GM18508 (cell line): ENCODE measurements at regions not wholly inside any gene's neighbourhood (a gene's known extent, or its start where the extent isn't known, plus 50 kb on each side); places are given as distances from the start of the nearest gene placed in this dataset.
A peak's percentile ranks its signal among the peaks of the same experiment; 100 is the strongest.
"Not testable (repeated sequence)": the region's sequence is repeated elsewhere in the genome, so short reads cannot be mapped to it uniquely, and the experiment has no call there.

ENCODE experiments used
- ATAC-seq: cut with Tn5 transposase; IDR thresholded peaks from one replicate; pipeline ENCODE4 v1.9.1; 2021; ENCODE audit warnings: moderate number of reproducible peaks; ENCODE audit not compliant: insufficient read depth, unreplicated experiment

DNA sequence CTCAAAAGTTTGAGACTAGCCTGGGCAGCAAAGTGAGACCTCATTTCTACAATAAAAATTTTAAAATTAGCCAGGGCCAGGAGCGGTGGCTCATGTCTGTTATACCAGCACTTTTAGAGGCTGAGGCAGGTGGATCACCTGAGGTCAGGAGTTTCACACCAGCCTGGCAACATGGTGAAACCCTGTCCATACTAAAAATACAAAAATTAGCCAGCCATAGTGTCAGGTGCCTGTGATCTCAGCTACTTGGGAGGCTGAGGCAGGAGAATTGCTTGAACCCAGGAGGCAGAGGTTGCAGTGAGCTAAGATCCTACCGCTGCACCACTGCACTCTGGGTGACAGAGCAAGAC lies 85.1 kb upstream of the MAP4 start:
- not testable (repeated sequence) for ATAC-seq

DNA sequence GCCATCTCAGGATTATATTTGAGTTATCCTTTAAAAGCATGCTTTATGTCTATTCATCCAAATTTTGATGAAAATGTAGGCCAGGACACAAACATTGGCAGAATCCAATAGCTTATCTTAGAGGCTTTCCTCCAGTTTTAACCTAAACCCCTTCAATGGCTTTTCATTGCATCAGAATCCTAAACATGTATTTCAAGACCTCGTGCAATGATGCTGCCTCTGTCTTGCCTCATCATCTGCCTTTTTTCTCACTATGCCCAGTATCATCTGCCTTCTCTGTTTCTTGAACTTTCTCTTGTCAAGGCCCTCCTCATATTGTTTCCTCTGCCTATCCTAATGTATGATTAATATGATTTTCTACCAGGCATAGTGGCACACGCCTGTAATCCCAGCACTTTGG lies 76.1 kb upstream of the MAP4 start:
- ATAC-seq = no peak

DNA sequence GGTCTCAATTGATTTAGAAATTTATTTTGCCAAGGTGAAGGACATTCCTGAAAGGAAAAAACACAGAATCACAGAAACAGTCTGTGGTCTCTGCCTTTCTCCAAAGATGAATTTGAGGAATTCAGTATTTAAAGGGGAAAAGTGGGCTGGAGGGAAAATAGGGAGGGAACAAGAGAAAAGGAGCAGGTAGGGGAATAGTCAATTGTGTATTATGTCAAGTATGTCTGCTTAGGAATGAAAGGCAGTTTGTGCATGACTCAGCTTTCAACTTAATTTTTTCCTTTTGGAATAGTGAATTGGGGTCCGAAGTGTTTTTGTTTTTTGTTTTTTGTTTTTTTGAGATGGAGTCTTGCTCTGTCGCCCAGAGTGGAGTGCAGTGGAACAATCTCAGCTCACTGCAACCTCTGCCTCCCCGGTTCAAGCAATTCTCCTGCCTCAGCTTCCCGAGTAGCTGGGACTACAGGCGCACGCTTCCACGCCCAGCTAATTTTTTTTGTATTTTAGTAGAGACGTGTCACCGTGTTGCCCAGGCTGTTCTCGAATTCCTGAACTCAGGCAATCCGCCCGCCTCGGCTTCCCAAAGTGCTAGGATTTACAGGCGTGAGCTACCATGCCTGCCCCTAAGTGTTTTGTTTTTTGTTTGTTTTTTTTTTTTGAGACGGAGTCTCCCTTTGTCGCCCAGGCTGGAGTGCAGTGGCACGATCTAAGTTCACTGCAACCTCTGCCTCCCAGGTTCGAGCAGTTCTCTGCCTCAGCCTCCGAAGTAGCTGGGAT lies 74.1 kb upstream of the MAP4 start:
- no peak for ATAC-seq

DNA sequence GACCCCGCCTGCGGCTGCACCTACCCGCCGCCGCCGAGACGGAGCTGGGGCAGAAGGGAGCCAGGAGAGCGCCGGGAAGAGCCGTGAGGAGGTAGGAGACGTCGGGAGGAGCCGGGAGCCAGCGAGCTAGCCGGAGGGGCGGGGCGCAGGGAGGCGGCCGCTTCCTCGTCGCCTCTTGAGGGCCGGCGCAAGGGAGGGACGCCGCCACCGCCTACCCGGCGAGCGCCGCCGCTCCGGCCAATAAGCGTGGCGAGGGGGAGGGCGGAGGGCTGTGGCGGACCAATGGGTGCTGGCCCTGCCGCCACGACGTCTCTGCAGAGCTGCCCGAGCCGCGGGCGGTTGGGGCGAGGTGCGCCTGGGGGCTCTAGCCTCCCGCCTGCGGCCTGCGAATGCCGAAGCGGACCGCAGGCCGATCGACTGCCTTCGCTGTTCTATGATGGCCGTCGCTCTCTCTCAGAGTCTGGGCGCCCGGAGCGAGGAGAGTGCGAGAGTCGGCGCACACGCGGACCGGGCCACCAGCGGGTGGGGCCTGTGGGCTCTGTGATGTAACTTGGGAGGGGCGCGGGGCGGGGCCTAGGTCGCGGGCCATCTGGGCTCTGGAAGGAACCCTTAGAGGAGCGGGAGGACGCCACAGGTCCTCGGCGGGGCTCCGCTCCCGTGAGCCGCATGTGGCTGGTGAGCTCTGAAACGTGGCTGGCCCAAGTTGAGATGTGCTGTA lies 72.7 kb upstream of the MAP4 start:
- ATAC-seq = peak; percentile 61

DNA sequence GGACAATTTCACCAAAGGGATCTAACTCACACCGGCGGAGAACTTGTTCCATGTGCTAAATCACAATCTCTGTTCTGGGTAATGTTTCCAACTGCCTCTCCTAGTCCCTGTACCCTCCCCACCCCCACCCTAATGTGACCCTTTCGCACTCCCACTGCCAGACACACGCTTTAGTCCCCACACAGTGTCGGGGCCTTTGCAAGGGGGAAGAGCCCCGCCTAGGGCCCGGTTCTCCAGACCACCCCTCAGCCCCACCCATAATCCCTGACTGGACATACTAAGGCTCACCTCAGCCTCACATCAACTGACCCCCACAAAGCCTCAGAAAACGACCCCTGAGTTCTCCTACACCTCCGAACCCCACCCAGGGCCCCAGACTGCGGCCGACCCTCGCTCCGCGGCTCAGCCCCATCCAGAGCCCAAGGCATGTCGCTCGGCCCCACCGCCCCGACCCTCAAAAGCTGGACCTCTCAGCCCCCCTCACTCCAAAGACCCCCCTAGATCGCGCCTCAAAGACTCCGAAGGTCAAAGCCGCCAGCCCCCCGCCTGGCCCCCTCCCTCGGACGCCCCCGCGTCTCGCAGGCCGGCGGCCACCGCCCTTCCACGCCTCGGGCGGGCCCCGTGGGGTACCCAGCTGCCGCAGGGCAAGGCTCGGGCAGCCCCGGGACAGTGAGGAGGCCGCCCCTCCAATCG lies 72.0 kb upstream of the MAP4 start:
- ATAC-seq = no peak

DNA sequence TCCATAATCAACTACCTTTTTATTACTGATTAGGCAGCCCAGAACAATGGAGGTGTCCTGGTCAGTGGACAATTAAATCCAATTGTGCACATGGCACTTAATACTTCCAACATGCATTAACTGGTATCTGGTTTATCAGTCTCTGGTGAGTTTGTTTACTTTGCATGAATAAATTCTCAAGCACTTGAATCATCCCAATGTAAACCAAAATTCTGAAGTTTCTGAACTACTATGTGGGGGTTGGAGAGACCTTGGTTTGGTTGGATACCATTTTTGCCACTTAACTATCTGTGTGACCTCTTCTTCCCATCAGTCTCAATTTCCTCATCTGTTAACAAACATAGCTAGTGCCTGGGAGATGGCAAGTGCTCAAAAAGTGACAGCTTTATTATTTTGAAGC lies 70.5 kb upstream of the MAP4 start:
- ATAC-seq = no peak

DNA sequence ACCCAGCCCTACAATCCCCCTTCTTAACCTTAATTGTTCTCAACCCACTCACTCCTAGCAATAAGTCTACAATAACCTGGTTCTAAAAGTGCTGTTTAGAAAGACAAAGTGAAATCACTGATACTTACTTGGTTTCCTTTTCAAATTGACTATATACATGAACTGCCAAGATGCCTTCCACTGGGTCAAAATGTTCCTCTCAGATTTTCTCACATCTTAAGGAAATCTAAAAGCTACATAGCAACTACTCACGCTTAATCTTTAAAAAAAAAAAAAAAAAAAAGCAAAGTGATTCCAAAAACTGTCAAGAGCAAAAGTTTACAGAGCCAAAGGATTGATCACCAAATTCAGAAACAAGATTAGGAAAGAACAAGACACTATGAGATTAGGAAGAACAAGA lies 68.7 kb upstream of the MAP4 start:
- no peak for ATAC-seq

DNA sequence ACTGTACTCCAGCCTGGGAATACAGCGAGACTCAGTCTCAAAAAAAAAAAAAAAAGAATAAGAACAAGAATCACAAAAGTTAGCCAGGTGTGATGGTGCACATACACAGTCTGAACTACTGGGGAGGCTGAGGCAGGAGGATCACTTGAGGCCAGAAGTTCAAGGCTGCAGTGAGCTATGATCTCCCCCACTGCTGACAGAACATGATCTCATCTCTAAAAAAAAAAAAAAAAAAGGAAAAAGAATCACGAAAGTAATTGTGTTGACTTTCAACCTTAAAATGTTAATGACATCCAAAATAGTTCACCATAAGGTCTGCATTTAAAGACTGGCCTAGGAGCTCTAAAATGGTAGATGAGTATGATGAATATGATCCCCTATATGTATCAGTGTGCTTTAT lies 68.0 kb upstream of the MAP4 start:
- no peak for ATAC-seq

DNA sequence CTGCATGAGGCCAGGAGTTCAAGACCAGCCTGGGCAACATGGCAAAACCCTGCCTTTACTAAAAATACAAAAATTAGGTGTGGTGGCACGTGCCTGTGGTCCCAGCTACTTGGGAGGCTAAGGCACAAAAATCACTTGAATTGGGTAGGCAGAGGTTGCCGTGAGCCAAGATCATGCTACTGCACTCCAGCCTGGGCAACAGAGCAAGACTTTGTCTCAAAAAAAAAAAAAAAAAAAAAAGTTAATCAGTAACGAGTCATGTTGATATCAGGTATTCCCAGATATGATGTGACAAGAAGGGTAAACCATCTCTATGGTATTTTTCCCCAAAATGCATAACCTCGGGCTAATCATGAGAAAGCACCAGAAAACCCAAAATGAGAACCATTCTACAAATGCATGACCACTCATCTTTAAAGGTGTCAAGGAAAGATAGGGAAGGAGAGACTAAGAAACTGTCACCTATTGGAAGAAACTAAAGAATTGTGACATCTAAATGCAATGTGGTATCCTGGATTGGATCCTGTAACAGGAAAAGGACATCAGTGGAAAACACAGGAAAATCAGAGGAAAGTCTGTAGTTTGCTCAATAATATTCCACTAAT lies 66.5 kb upstream of the MAP4 start:
- ATAC-seq = no peak

DNA sequence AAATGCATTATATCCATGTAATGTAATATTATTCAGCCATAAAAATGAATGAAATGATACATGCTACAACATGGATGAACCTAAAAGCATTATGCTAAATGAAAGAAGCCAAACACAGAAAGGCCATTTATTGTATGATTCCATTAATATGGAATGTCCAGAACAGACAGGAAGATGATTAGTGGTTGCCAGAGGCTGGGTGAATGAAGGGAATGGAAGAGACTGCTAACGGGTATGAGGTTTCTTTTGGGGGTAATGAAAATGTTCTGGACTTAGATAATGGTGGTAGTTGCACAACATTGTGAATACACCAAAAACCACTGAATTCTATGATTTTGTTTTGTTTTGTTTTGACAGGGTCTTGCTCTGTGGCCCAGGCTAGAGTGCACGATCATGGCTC lies 61.6 kb upstream of the MAP4 start:
- no peak for ATAC-seq

DNA sequence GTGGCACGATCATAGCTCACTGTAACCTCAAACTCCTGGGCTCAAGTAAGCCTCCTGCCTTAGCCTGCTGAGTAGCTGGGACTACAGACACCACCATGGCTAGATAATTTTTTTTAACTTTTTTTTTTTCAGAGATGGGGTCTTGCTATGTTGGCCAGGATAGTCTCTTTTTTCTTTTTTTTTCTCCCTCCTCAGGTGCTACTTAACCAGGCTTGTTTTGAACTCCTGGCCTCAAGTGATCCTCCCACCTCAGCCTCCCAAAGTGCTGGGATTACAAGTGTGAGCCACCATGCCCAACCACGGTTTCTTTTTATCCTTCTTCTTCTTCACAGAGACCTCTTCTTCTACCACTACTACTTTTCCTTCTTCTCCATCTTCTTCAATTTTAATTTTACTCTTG lies 53.8 kb upstream of the MAP4 start:
- no peak for ATAC-seq

DNA sequence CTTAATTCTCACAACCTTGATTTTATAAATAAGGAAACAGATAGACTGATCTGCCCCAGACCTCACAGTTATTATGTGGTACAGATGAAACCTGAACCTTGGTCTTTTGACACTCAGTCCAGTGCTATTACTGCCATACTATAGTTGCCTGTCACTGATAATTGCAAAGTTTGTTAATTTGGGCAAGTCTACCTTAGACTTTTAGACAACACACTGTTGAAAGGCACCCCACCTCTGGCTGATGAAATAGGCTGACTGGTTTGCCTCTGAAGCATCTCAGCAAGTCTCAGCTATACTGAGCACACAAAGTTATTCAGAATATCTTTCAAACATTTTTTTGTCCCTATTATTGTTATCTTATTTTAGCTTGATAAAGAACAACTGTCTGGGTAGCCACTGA lies 53.1 kb upstream of the MAP4 start:
- no peak for ATAC-seq

DNA sequence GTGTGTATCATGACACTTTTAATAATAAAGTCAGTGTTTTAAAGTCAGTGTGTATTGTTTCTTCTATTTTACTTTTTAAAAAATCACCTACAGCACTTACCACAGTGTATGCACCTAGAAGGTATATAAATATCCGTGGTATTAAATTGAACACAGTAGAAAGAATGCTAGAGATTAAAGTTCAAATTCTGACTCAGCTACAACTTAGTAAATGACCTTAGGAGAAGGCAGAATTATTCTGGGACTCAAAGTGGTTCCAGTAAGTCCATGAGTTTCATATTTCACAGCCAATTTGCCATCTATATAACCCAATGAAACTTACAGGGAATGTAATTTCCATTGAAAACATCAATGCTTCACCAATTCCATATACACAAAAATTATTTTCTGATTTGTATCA lies 52.7 kb upstream of the MAP4 start:
- no peak for ATAC-seq

DNA sequence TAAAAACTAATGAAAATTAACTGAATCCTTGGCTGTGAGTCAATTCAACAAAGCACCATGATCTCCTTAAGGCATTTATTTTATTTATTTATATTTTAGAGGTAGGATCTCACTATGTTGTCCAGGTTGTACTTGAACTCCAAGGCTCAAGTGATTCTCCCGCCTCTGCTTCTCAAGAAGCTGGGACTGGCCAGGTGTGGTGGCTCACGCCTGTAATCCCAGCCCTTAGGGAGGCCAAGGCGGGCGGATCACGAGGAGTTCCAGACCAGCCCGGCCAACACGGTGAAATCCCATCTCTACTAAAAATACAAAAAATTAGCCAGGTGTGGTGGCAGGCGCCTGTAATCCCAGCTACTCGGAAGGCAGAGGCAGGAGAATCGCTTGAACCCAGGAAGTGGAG lies 52.1 kb upstream of the MAP4 start:
- not testable (repeated sequence) for ATAC-seq

DNA sequence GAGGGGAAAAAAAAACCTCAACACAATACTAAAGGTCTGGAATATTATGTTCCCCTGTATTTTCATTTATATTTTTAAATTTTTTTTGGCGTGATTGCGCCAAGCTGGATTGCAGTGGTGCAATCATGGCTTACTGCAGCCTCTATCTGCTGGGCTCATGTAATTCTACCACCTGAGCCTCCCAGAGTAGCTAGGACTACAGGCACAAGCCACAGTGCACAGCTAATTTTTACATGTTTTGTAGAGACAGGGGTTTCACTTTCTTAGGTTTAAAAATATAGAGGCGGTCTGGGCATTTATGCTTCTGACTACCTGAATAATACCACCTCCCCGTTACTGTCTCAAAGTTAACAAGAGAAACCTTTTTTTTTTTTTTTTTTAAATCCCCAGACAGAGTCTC lies 51.1 kb upstream of the MAP4 start:
- no peak for ATAC-seq
